NCI-H2227 (cell line): ENCODE measurements at regions not wholly inside any gene's neighbourhood (a gene's known extent, or its start where the extent isn't known, plus 50 kb on each side); places are given as distances from the start of the nearest gene placed in this dataset.

Experiments used
- DNase-seq: peaks from one replicate; lab custom pipeline; 2025; ENCODE audit not compliant: unreplicated experiment; lab: John Stamatoyannopoulos, UW

DNA sequence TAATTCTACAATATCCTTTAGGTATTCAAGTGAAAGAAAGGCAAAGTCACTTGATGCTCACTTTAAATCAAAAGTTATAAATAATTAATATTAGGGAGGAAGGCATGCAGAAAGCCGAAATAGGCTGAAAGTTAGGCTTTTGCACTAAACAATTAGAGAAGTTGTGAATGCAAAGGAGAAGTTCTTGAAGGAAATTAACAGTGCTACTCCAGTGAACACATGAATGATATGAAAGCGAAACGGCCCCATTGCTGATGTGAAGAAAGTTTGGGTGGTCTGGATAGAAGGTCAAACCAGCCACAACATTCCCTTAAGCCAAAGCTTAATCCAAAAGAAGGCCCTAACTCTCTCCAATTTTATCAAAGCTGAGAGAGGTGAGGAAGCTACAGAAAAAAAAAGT lies 103.1 kb upstream of the CXCR4 start:
- DNase-seq, result no peak

DNA sequence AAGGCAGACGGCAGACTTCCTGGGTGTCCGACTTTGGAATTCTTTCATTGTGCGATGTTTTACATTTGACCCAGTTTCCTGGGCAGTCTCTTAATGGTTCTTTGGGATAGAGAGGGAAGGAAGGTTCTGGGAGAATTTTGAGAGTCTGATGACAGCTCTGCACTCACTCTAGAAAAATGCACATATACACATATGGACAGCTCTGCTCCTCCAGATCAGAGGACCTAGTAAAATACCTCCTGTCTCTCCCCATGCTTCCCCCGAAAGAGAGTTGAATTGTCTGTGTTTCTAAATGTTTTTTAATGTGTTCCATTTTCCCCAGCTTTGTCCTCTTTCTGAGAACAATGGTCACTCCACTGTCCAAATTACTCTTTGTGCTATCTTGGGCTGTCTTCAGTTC lies 102.0 kb upstream of the CXCR4 start:
- no peak for DNase-seq

DNA sequence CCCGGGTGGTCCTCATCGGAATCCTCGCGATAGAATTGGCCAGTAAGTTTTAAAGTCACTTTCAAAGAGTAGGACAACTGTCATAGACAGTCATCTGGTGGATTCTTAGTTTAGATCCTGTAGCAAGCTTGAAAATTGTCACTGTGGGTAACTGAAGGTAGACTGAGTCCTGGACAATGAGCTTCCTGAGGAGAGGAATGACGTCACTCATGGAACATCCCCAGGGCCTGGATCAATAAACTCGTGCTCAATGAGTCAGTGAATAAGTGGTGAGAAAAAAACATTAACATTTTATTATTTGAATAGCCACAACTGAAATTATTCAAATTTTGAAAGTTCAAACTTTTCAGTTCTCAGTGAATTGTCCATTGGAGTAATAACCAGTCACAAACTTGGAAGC lies 101.4 kb upstream of the CXCR4 start:
- DNase-seq, result no peak

DNA sequence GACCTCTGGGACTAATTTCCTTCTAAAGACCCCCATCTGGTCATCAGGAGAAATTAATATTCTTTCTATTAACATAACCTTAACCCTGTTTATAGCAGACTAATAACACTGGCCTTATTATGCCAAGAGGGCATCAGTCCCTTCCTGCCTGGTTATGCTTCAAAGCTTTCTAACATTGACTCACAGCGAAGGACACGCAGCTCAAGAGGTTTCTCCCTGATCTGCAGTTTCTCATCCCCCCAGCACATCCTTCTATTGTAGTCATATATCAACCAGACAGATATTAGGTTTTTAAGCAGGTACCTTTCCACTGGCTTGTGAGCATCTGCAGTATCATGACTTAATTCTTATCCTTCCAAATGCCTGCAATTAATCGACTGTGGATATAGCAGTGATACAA lies 100.0 kb upstream of the CXCR4 start:
- DNase-seq, result no peak

DNA sequence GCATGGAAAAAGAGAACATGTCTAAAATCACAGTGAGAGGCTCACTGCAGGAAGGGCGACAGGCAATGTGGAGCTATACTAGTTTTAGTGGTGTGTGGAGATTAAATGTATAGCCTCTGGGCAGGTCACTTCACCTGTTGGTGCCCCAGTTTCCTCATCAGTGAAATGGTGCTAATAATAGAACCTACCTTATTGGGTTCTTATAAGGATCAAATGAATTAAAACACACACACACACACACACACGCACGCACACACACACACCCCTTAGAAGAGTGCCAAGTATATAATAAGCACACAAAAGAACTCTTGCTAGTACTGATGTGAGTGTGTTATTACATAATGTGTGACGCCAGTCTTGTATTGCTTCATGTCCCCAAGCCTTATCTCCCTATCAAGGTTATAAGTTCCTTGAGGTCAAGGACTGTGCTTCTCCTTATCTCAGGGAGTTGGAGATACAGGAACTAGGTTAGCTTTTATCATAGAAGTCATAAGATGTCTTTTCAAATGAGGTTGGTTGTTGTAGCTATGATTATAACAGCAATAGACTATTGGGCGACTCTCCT lies 98.0 kb upstream of the CXCR4 start:
- no peak for DNase-seq

DNA sequence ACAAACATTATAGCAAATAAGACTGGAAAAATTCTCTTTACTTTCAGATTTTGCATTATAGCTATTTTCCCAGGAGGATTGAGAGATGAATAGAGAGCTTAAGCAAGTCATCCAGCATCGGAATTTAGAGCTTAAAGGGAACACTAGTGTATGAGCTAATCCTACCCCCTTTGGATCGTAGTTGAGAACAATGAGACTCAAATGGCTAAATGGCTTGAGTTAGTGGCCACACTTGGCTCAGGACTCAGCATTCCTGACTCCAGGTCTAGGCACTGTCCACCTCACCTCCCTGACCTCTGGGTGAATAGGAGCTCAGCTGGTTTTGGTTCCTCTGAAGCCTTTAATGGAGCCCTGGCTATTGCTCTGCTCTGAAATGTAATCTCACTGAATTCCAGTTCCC lies 97.5 kb upstream of the CXCR4 start:
- DNase-seq, result no peak

DNA sequence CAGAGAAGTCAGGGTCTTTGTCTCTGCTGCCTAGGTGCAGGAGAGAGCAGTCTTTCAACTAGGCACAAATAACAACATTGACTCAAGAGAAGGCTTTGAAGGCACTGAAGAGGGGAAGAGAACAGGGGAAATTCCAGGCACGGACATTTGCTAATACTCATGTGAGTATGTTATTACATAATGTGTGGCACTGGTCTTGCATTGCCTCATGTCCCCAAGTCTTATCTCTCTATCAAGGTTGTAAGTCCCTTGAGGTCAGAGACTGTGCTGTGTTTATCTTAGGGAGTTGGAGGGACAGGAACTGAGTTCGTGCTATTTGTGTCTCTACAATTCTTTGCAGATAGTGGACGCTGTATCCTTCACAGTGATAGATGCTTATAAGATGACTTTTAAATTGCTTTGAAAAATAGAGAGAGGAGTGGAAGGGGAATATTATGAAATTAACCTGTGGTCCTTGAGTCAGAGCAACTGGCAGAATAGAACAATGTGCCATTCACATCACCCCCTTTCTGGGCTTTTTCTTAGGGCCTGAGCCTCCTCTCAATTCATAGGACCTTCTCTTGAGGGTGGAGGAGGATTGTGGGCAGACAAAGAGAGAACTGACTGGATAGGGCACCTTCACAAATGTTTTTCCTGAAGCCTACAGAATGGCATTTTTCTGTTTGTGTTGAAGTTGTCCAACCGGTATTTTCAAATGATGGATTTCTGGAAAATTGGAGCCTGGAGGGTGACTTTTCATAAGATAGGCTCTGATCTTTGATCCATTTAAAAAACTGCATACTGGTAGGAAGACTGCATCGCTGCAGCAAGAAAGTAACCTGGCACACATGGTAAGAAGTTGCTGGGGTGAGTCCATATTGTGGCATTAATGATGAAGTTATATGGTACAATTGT lies 96.6 kb upstream of the CXCR4 start:
- no peak for DNase-seq

DNA sequence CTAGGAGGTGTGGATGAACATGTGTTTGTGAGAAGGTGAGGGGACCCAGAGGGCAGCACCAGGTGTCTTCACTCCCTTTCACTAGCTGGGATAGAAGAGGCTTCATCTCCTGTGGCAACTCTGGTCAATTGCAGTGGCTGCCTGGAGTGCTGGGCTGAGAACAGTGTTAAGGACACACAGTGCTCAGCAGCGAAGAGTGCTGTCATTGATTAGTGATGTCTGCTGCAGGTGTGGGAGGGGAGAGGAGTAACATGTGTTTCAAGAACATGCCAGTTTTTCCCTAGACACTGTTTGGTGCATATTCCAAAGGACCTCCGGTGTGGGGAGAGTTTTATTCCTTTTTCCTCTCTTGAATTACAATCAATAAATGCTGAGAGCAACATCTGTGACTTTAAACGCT lies 95.9 kb upstream of the CXCR4 start:
- no peak for DNase-seq

DNA sequence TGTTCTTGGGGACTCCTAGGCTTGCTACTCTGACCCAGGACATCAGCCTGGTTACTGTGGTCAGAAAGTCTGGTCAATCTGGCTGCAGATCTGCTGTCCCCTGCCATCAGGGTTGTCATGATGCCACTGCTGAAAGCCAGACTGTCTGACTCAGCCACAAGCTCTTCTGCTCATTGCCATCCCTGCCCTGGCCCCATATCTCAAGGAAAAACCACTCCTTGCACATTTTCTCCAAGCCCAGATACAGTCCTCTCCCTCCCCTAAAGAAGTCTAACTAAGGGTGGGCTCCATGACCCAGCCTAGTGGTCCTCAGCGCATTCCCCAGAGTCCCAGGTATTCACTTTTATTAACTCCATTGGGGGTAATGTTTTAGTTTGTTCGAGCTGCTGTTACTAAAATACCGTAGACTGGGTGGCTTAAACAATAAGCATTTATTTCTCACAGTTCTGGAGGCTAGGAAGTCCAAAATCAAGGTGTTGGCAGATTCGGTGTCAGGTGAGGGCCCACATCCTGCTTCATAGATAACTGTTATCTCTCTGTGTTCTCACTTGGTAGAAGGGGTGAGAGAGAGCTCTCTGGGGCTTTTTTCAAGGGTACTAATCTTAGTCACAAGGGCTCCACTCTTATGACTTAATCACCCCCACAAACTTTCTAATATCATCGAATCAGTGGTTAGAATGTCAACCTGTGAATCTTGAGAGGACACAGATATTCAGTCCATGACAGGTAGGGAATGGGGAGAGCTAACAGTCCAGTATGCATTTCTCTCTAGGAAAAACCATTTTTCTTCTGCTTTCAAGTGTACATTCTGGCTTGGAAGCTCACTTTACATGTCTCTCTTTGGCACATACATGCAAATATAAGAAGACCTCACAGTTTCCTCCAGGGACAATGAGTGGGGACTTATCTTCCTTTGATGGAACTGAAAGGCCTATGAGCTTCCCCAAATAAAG lies 94.8 kb upstream of the CXCR4 start:
- DNase-seq, result no peak

DNA sequence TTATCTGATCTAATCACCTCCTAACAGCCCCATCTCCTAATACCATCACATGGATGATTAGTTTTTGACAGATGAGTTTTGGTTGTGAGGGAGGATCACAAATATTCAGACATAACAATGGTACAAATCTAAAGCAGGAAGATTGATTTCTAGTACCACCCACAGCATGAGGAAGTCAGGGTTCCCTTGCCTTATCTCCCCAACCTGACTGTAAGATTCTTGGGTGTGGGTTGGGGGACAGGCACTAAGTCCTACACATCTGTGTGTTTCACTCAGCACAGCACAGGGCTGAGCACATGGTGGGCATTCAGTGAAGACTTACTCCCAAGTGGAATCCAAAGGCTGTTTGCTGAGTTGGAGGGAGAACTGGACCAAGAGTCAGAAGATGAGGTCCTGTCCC lies 93.8 kb upstream of the CXCR4 start:
- no peak for DNase-seq

DNA sequence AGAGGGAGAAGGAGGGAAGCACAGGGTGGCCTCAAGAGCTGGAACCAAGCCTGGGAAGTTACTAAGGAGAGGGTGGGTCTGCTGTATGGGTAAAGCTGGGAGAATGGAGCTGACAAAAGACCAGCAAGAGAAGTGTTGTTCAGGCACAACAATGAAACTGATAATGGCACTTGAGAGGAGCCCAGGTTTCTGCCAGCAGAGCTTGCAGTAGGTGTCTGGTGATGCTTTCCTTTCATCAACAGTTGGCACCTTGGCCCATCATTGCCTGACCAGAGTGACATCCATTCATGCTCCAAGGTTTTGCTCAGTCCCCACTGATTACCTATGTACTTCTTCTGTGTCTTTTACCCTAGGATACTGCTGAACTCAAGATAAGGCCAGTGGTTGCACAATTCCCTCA lies 92.9 kb upstream of the CXCR4 start:
- no peak for DNase-seq

DNA sequence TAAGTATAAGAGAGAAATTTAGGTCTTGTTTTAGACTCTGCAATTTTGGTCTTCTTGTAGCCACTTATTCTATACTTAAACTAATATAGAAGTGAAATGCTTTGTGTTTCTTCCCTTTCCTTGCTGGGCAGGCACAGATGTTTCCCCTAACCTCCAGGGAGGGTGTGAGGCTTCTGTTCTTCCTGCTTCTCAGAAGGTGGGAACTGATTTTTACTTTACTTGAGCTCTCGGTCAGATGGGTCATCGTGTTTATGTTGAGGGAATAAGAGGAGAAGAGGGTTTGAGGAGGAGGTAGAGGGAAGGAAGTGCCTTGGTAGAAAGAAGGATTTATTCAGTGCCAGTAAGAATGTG lies 92.5 kb upstream of the CXCR4 start:
- DNase-seq, result no peak

DNA sequence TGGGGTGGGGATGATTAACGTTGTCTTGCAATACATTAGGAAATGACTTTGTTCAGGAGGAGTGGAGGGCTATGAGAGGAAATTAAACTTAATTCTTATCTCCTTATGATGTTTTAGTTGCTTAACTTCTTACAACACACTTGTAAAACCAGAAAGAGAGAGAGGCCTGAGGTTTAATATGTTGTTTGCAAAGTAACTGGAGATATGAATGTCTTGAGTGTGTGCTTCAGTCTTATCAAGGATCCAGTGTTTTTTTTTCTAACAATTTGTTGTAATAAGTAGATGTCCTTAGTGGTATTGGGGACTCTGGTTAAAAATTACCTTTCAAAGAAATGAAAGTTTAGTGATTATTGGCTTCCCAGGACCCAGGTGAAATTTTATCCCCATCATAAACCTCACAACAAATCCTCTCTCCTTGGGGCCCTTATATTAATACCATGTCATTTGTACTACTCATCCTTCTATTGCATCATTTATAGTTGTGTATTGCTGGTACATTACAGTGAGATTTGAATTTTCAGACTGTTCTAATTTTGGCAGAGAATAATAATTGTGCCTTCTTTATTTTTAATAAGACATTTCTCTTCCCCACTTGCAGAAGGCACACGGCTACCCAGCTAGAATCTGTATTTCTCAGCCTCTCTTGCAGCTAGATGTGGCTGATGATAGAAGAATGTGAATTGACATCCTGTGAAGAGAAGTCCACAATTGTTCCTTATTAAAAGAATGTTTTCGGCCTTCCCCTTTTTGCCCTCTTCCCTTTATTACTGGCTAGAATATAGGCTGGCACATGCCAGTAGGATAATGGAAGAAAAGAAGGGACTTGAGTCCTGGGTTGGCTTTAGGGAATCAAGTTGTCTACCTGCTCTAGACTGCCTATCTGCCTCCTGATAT lies 91.9 kb upstream of the CXCR4 start:
- DNase-seq, result no peak

DNA sequence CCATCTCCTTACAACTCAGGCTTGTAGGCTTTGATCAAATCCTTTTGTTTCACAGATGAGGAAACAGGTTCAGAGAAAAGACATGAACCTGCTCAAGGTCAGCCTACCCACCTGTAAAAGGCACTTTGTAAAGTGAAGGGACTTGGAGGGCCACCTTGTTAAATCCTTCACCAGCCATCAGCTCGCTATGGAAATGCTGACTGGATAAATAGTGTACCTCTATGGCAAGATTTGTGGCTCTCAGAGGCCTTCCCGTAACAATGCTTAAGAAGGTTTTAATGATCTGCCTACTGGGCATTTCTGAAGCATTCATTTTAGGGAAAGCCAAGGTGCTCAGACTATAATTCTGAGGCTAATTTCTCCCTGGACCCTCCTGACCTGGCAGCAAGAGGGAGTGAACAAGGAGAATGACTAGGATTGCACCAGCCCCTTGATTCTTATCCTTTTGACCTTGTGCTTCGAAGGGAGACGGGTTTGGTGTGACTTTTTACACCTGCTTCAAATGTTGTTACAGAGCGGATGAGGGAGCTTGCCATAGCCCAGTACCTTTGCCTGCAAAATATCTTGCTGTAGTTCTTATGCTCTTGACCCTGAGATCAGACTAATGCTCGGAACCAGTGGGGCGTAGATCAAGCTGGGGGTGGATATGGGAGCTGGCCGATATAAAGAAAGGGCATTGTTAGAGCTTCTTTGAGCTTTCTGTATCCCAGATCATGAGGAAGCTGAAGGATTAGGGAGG lies 90.9 kb upstream of the CXCR4 start:
- DNase-seq, result no peak

DNA sequence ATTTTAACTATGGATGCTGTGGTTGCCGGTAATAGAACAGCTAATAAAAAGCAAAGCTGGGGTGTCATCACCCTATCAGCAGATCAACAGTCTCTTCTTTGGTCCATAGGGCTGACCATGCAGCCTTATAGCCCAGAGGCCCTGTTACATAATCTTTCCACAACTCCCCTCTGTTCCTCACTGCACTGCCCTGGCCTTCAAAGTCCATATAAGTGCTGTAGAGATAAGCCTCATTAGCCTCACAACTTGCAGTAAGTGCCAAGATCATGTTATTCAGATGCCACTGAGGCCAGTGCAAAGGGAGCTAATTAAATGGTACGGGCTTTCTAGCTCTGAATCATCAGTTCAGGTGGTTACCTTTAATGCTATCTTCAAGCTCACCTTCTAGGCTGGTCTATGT lies 89.7 kb upstream of the CXCR4 start:
- DNase-seq, result no peak

DNA sequence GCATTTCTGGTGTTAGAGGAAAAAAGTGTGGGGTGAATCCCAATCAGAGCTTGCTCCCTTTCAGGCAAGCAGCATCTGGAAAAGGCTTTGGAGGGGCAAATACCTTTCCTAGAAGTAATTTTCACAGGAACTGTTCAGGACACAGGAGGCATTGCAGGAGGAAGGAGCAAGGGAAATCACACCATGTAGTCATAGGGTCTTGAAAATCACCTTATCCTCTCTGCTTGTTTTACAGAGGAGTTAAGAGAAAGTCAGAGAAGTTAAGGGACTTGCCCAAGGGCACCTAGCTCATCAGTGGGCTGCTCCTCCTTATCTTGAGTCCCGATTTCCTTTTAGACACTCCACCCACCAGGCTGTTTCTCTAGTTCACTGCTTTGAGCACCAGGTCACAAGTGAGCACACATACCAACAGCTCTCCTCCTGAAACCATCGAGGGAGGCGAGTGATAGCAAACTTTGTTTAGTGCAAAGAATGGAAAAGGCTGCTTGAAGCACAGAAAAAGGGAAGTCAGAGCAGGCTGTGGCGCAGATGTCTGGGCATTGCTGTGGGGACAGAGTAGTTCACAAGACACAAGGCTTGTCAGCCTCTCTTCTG lies 89.2 kb upstream of the CXCR4 start:
- DNase-seq, result no peak

DNA sequence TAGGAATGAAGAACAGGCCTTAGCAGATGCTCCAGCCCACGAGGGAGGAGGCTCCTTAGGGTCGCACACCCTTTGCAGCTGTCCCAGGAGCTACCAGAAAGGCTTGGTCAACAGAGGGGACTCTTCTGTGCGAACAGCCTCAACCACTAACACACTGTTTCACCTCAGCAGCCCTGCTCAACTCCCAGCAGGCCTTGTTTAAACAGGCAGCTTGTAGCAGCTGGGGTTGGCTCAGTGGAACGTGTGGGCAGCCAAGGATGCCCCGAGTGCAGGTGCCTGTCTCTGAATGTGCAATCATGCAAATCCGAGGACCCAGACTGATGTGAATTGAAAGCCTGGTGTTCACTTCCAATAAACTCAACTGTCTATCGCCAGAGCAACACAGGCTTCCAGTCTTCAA lies 88.7 kb upstream of the CXCR4 start:
- no peak for DNase-seq

DNA sequence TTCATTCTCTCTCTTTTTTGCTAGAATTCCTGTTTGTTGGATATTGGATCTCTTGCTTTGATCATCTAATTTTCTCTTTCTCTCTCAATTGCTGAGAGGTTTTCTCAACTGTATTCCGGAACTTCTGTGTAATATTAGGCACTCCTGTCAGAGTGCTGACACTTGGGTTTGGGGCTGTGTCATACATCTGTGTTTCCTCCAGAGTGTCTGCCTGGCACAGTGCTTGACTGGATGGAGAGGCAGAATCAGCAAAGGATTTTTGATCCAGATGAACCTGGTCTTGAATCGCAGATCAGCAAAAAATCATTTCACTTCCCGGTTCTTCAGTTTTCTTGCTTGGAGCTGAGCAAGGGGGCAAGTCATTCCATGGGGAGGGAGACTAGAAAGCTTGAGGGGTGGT lies 87.7 kb upstream of the CXCR4 start:
- no peak for DNase-seq

DNA sequence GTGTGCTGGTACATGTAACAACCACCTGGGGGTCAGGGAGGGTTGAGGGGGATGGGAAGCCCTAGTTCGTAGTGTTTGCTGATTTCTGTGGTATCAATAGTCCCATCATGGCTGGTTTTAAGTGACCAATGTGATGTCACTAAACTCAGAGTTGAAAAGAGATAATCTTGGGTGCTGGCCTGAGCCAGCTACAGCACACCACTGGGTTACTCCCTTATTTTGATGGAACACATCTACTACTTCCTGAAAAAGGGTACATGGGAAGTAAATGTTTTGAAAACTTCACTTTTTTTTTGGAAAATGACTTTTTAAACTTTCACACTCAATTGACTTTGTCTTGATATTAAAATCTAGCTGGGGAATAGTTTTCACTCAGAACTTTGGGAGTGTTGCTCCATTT lies 87.0 kb upstream of the CXCR4 start:
- DNase-seq, result no peak

DNA sequence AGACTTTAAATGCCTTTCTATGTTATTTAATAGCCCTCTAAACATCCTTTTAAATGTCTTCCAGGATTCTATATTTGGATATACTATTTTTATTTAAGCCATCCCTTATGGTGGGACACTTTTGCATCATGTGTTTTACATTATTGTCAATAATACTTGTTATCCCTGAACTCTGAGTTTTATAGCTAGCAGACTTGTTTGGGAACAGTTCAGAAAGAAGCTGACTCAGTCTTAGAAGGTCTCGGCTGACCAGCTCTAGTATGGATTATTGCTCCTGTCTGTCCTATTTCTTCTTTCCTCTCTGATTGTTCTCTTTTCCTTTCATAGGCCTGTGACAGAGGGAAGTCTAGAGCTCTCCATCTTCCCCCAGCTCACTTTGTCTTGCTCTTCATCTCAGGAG lies 77.3 kb upstream of the CXCR4 start:
- no peak for DNase-seq
